ENCODE measurements at regions not wholly inside any gene's neighbourhood (a gene's known extent, or its start where the extent isn't known, plus 50 kb on each side); places are given as distances from the start of the nearest gene placed in this dataset.

DNA sequence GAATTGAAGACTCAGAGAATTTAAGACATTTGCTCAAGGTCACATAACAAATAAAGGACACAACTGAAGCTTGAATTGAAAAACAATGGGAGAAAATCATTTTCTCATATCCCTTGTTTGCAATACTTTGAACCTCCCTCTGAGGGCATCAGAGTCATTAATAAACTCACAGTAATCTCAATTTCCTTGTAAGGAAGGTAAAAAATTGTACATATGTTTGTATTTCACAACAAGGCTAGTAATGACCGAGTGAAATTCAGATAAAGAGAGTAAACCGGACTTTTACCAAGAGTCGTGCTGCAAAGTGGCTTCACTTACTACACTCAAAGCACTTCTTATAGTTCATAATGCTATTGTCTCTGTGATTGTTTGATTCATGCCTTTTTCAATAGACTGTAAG, 665.0 kb downstream of the NR2F1-AS1 start:
- no peaks in the 10 kb centered on the region for H3K4me1 ChIP-seq (ENCODE audit: control insufficient read depth, insufficient read depth, low read length)
- H2AFZ ChIP-seq (ENCODE audit: control insufficient read depth, low read depth, low read length): no peak overlapping the region
- BruUV-seq (replicated peaks): no TSS peak
- H4K20me1 ChIP-seq (ENCODE audit: control insufficient read depth, insufficient read depth): no peaks in the 10 kb centered on the region
- no peak overlapping the region for H3K4me2 ChIP-seq (ENCODE audit: control insufficient read depth, insufficient read depth)
- ChIA-PET POLR2A (no interaction called here), CTCF (no interaction called here), RAD21 (ENCODE audit: unreplicated experiment) (no interaction called here), SMC1A (ENCODE audit: uncharacterized antibody, unreplicated experiment) (no interaction called here)
- no peaks in the 10 kb centered on the region for H3K27me3 ChIP-seq (replicated peaks in 1 of 2; ENCODE audit: control insufficient read depth in 2 of 2, insufficient read depth in 2 of 2, low read length in 1 of 2)
- H3K79me2 ChIP-seq (ENCODE audit: control insufficient read depth, insufficient read depth, low read length): no peaks in the 10 kb centered on the region
- H3K9ac ChIP-seq (ENCODE audit: control insufficient read depth, insufficient read depth, low read length): no peak overlapping the region
- no peak overlapping the region for H3K27ac ChIP-seq (ENCODE audit: control insufficient read depth, insufficient read depth)
- in situ Hi-C loops (cut with MboI) (no loop called here), intact Hi-C loops (cut with micrococcal nuclease; ENCODE audit: unreplicated experiment) (loop anchor here (10.0 kb wide), 1 partner anchor 889 kb away; no protein-coding TSS in a partner anchor)
- 45% methylated on average over 3 of the region's 3 CpGs for WGBS (ENCODE audit: insufficient coverage, insufficient replicate concordance, low lambda C conversion rate, missing lambda C conversion rate)
- no peak for DNase-seq (ENCODE audit: low read depth, low spot score)
- H3K36me3 ChIP-seq (ENCODE audit: control insufficient read depth in 2 of 2, insufficient read depth in 2 of 2, low read length in 1 of 2): no peaks in the 10 kb centered on the region
- no peaks in the 10 kb centered on the region for H3K9me3 ChIP-seq (replicated peaks; ENCODE audit: control insufficient read depth, insufficient read depth, low read length)
- no peak overlapping the region for H3K4me3 ChIP-seq
- ATAC-seq: no peak
- FAIRE-seq: no peak
- TF ChIP-seq, protein P1, sequence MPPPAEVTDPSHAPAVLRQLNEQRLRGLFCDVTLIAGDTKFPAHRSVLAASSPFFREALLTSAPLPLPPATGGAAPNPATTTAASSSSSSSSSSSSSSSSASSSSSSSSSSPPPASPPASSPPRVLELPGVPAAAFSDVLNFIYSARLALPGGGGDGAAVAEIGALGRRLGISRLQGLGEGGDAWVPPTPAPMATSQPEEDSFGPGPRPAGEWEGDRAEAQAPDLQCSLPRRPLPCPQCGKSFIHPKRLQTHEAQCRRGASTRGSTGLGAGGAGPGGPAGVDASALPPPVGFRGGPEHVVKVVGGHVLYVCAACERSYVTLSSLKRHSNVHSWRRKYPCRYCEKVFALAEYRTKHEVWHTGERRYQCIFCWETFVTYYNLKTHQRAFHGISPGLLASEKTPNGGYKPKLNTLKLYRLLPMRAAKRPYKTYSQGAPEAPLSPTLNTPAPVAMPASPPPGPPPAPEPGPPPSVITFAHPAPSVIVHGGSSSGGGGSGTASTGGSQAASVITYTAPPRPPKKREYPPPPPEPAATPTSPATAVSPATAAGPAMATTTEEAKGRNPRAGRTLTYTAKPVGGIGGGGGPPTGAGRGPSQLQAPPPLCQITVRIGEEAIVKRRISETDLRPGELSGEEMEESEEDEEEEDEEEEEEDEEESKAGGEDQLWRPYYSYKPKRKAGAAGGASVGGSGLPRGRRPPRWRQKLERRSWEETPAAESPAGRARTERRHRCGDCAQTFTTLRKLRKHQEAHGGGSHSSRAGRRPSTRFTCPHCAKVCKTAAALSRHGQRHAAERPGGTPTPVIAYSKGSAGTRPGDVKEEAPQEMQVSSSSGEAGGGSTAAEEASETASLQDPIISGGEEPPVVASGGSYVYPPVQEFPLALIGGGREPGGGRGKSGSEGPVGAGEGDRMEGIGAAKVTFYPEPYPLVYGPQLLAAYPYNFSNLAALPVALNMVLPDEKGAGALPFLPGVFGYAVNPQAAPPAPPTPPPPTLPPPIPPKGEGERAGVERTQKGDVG (CRISPR knock-in tag; IDR thresholded peaks at IDR 0.05): no peak
- TF ChIP-seq SPI1 (IDR thresholded peaks at IDR 0.05; ENCODE audit: borderline replicate concordance, insufficient read depth, low read depth, low read length) (no peak), TCF3 (IDR thresholded peaks at IDR 0.05; ENCODE audit: borderline replicate concordance, insufficient read depth, low read depth, low read length) (no peak), ZNF217 (IDR thresholded peaks at IDR 0.05) (no peak), RAD21 (IDR thresholded peaks at IDR 0.05; ENCODE audit: insufficient read depth, low read depth, low read length) (no peak), MYC (IDR thresholded peaks at IDR 0.05; ENCODE audit: insufficient read depth, insufficient read length, insufficient replicate concordance, low read length, severe bottlenecking) (no peak), BCL11A (IDR thresholded peaks at IDR 0.05; ENCODE audit: low read depth, low read length) (no peak), CREM (IDR thresholded peaks at IDR 0.05; ENCODE audit: low read depth) (no peak), ETV6 (conservative IDR thresholded peaks at IDR 0.05 in 1 of 2, IDR thresholded peaks at IDR 0.05 in 1 of 2; ENCODE audit: borderline replicate concordance in 1 of 2, low read depth in 1 of 2) (no peak), PML (IDR thresholded peaks at IDR 0.05; ENCODE audit: low read length) (no peak), ZBED1 (IDR thresholded peaks at IDR 0.05; ENCODE audit: borderline replicate concordance) (no peak), MEF2B (IDR thresholded peaks at IDR 0.05; ENCODE audit: partially characterized antibody, poor library complexity, severe bottlenecking) (no peak), CHD2 (IDR thresholded peaks at IDR 0.05; ENCODE audit: borderline replicate concordance, low read depth, low read length) (no peak)
- TF ChIP-seq, protein P2, sequence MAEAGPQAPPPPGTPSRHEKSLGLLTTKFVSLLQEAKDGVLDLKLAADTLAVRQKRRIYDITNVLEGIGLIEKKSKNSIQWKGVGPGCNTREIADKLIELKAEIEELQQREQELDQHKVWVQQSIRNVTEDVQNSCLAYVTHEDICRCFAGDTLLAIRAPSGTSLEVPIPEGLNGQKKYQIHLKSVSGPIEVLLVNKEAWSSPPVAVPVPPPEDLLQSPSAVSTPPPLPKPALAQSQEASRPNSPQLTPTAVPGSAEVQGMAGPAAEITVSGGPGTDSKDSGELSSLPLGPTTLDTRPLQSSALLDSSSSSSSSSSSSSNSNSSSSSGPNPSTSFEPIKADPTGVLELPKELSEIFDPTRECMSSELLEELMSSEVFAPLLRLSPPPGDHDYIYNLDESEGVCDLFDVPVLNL (IDR thresholded peaks at IDR 0.05; ENCODE audit: low read depth, low read length): no peak
- TF ChIP-seq, protein P3, sequence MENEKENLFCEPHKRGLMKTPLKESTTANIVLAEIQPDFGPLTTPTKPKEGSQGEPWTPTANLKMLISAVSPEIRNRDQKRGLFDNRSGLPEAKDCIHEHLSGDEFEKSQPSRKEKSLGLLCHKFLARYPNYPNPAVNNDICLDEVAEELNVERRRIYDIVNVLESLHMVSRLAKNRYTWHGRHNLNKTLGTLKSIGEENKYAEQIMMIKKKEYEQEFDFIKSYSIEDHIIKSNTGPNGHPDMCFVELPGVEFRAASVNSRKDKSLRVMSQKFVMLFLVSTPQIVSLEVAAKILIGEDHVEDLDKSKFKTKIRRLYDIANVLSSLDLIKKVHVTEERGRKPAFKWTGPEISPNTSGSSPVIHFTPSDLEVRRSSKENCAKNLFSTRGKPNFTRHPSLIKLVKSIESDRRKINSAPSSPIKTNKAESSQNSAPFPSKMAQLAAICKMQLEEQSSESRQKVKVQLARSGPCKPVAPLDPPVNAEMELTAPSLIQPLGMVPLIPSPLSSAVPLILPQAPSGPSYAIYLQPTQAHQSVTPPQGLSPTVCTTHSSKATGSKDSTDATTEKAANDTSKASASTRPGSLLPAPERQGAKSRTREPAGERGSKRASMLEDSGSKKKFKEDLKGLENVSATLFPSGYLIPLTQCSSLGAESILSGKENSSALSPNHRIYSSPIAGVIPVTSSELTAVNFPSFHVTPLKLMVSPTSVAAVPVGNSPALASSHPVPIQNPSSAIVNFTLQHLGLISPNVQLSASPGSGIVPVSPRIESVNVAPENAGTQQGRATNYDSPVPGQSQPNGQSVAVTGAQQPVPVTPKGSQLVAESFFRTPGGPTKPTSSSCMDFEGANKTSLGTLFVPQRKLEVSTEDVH (IDR thresholded peaks at IDR 0.05; ENCODE audit: low read depth, partially characterized antibody): no peak

Data from GM12878 (cell line).